Embryonic facial prominence (tissue), 1 donor: ENCODE measurements at regions not wholly inside any gene's neighbourhood (a gene's known extent, or its start where the extent isn't known, plus 50 kb on each side); places are given as distances from the start of the nearest gene placed in this dataset.
"Not testable (repeated sequence)": the region's sequence is repeated elsewhere in the genome, so short reads cannot be mapped to it uniquely, and the experiment has no call there.

Experiments
- DNase-seq: peaks from one replicate; pipeline ENCODE4 v3.0.0-alpha.2; 2016; ENCODE audit errors: extremely low spot score

DNA sequence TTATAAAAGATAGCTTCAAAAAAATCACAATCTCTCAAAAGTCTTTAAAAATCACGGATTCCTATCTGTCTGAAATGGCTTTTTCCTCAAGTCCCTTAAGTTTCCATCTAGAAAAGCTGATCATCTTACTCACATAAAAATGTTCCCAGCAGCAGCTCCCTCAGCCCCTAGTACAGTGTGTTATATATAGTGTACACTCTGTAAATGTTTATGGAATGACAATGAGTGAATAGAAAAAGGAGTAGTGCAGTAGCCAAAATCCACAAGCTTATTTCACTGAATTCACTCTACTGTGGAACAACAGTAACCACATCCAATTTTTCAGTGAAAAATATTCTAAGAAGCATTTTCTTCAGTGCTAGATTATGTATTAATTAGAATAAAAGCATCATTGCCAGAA is 609.4 kb downstream of the DTWD2 start:
- no peak for DNase-seq

DNA sequence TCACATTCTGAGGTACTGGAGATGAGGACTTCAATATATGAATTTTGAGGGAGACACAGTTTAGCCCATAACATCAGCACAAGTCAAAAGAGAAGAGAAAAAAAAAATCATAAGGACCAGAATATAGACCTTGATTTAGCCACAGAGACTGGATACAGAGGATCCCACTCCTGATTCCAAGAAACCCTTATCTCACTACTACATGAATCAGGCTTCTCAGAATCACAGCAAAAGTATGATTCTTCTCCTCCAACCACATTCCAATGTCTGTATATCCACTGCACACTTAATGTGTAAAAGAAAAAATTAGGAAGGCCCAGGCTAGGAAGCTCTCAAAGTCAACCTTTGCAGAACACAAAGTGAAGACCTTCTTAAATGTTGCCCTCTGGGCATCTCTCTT is 610.9 kb downstream of the DTWD2 start:
- no peak for DNase-seq

DNA sequence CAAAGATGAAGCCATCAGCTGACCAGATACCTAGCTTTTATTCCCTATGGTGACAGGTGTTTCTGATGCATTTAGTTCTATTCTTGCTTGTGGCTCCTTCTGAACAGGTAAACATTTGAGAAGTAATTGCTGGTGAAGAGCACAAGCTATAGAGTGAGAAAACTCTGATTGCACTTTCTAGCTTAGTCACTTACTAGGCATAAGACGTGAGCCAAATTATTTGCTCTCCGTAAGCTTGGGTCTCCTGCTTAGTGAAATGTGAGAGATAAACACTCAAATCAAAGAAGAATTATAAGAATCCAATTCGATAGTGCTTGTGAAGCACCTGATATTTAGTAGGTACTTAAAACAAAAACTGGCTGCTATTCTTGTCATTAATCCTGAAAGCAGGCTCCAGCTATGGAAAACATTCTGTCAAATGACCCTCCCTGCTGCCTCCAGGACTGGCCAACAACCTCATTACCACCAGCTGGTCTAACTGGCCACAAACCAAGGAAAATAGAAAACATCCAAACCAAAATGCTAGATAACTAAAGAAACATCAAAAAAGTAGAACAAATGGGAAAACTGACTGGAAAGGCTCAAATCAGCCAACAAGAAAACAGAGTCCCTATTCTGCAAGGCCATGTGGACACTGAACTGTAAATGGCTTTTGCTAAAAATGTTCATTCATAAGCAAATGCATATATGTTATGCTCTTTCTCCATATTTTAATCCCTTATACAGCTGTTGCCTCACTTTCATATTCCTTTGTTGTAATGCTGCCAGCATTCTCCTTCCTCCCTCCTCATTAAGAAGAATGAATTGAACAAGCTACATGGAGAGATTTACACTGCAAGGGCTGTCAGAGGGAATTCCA is 616.1 kb downstream of the DTWD2 start:
- no peak for DNase-seq

DNA sequence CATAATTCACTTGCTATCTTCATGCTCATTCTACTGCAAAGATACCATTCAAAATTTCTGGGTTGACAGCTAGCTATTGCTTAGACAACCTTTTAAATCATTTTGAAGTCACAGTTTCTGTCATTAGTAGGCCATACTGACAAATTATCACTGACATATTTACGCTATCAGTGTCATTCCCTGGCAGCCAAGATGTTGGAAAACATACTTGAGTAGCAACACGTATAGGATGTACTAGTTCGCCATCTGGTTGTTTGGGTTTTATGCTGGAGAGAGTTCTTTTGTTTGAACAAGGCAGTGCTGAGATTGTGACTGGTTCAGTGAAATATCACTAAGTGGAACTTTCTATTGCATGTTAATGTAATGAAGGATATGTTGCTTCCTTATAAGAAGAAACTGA is 621.9 kb downstream of the DTWD2 start:
- DNase-seq, result no peak

DNA sequence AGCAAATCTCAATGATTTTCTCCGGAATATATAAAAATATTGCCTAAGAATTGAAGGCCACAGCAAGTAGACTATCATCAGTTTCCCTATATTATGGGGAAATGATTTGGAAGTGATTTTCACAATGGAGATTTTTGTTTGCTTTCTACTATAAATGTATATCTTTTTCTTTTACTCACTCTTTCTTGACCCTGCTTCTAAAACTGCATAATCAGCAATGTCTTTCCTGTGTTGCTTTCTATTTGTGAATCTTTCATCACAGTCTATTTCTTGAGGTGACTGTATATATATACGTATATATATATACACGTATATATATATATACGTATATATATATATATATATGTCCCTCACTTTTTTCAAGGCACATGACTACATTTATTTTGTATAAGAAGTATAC is 622.6 kb downstream of the DTWD2 start:
- no peak for DNase-seq

DNA sequence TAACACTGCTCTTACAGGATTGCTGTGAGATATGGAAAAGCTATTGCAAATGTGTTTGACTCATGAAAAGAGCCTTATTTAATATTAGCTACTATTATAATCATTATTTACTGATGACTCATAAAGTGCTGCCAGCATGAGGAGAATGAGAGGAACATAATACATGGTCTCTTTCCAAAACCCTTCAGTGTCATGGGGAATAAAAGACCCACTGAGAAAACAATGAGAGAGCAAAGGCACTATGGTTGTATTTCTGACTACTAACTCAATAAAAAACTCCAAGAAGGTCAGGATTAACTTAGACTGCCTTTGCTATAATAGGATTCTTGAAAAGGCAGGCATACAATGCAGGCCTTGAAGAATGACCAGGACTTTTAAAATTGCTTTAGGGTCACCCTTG is 633.5 kb downstream of the DTWD2 start:
- no peak for DNase-seq

DNA sequence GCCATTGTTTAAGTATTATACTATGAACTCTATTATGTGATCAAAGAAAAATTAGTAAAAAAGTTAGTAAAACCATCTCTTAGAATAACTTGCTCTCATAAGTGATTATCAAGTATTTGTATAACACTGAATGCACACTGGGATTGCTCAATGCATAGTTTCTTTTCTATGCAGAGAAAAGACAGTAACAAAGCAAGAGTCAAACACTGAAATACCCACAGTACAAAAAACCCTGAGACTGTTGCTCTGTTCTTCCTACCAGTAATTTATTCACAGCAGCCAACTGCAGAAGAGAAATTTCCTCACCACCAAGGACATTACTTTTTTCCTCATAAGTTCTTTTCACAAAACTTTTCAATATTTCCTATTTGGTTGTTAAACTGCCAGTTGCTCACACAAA is 634.4 kb downstream of the DTWD2 start:
- DNase-seq, result no peak

DNA sequence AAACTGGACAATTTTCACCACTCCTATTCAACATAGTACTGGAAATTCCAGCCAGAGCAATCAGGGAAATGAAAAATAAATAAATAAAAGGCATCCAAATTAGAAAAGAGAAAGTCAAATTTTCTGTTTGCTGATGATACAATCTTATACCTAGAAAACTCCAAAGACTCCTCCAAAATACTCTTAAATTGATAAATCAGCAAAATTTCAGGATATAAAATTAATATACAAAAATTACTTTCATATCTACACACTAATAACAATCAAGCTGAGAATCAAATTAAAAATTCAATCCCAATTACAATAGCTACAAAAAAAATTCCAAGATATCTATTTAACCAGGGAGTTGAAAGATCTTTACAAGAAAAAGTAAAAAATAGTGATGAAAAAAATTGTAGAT is 651.9 kb downstream of the DTWD2 start:
- no peak for DNase-seq

DNA sequence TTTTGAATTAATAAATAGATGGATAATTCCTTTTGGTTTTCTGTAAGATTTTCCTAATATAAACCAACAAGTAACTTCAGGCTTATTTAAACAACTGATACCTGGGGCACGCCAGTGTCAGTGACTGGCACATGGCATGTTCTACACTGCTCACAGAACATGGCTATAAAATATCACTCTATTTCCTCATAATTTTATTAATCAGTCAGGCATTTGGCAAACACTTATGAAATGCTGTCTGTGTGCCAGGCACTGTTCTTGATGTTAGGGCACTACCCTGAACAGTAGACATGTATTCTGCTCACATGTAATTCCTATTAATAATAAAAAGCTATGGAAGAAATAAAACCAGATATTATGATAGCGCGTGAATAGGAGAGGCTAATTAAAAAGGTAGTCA is 661.0 kb downstream of the DTWD2 start:
- no peak for DNase-seq

DNA sequence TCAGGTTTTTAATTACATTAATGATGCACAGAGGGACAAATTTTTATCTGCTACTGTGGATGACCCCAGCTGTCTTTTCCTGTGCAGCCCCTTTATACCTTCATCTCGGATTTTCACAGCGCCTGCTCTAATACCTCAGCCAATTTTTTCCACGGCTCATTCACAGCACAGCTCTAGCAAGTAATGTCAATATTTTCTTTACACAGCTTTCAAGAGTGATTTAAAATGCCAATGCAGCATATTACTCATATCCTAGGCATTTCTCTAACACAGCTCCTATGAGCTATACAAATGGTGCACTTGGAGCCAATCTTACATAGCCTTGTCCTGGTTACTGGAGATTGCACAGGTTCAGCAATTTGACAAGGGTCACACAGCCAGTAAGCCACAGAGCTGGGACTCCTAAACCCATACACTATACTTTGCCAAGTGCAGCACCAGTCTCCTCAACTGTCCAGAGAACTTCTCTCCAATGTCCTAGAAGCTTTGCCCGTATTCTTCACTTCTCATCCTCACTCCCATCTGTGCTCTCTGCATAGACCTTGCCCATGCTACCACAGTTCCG is 661.8 kb downstream of the DTWD2 start:
- DNase-seq, result no peak

DNA sequence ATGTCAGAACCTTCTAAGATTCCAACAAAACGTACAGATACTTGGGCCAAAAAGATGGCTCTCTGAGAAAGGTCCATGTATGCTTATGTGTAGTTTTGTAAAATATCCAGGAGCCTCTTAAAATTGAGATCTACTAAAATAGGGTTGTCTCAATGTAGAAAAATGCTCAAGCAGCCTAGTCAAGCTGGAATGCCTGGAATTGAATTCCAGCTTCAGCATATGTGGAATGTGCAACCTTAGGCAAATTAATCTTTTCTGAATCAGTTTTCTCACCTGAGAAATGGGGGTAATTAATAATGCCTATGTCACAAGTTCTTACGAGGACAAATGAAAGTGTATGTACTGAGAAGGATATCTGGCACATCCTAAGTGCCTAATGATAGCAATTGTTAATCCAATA is 662.4 kb downstream of the DTWD2 start:
- DNase-seq, result no peak

DNA sequence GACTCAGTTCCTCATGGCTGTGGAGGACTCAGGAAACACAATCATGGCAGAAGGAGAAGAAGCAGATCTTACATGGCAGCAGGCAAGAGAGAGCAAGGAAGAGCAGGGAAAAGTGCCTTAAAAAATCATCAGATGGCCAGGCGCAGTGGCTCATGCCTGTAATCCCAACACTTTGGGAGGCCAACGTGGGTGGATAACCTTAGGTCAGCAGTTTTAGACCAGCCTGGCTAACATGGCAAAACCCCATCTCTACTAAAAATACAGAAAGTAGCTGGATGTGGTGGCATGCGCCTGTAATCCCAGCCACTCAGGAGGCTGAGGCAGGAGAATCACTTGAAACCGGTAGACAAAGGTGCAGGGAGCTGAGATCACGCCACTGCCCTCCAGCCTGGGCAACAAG is 664.6 kb downstream of the DTWD2 start:
- not testable (repeated sequence) for DNase-seq

DNA sequence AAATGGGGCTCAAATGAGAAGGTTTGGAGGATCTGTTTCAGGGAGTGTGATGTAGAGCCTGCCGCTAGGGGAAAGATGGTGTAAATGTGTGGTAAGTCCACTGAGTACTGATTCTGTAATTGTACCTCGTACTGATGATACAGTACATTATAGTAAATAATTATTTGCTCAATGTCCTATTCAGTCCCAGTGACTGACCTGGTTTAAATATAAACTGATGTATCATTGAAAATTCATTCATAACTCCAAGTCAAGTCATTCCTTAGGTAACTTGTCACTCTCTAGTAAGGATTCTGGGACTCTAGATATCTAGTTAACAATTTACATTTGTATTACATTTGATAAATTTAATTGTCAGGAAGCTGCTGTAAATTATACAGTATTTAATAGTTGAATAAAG is 667.3 kb downstream of the DTWD2 start:
- DNase-seq, result no peak

DNA sequence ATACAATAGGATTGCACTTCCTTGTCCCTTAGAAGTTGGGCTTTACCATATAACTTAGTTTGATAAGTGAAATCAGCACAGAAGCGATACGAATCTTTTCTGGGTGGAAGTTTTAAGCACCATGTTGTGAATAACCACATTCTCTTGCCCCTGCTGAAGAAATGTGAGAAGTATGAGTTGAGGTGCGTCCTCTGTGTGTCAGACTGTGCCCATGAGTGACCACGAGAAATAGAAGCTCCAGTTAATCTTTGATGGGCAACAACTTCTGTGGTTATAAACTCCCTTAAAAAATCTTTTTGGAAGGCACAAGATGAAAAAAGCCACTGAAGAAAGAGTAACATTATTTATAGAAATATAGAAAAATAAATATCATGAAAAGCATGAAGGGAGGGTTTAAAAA is 668.2 kb downstream of the DTWD2 start:
- no peak for DNase-seq

DNA sequence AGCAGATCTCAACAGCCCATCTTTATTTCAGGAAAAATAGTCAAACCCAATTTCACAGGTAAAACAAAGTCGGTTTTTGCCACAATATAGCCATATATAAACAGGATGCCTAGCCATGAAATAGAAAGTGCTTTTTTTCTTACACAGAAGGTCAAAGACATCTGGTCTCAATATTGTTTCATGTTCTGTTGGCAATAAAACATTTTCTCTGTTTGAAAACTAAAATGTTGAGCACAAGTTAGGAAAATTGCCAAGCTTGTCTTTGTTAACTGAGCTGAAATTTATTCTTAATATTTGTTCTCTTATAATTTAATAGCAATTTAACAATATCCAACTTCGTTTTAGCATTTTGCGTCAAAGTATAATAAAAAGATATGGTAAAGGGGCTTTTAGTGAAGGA is 673.4 kb downstream of the DTWD2 start:
- no peak for DNase-seq

DNA sequence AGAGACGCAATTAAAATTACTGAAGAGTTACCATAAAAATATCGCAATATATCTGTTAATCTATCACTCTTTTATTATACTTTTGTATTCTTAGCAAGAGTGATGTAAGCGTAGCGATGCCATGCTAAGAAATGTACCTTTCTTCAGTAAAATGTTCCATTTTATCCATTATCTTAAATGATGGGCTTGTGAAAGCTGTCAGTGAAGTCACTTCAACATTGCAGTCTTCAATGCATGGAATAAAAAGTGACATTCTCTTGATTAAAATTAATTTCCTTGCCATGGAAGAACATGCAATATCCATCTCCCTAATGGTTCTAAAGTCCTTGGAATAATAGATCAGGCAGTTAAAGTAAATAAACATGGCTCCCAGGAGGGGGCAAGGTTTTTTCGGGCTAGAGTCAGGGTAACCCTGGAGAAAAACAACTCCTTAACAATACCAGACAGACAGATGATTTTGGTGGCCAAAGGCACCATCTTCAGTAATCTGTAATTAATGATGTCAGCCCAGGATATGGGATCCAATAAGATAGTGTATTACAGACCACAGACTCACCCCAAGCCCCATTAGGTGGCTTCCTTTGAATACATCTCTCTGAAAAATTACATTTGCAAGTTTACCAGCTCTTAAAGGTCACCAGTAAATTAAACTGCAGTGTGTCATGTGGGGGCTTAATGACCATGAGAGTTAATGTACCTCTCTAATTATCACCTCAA is 677.1 kb downstream of the DTWD2 start:
- no peak for DNase-seq

DNA sequence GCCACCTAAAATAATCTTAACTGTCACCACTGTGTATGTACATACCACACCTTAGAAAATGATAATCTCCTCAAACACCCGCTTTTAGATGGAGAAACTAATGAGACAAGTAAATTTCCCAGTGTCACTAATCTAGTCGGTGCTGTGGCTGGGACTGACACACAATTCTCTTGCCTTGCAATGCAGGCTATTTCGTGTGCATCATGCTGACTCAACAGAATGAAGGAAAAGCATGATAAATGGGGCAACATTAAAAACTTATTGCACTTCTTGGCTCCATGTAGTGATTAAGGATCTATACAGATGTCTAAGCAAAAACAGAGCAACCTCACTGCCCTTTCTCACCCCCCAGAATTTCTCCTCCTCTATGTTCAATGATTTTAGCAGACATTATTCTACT is 677.9 kb downstream of the DTWD2 start:
- no peak for DNase-seq

DNA sequence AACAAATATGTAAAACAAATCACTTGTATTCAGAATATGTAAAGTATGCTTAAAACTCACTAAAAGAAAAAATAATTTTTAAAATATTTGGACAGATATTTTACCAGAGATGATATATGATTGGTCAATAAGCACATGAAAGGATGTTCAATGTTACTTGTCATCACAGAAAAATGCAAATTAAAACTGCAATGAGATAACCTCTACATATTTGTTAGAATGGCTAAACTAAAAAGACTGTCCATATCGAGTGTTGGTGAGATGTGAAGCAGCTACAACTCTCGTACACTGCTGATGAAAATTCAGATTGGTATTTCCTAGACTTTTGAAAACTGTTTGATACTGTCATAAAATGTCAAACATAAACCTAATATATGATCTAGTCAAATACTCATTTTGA is 685.1 kb downstream of the DTWD2 start:
- DNase-seq, result no peak

DNA sequence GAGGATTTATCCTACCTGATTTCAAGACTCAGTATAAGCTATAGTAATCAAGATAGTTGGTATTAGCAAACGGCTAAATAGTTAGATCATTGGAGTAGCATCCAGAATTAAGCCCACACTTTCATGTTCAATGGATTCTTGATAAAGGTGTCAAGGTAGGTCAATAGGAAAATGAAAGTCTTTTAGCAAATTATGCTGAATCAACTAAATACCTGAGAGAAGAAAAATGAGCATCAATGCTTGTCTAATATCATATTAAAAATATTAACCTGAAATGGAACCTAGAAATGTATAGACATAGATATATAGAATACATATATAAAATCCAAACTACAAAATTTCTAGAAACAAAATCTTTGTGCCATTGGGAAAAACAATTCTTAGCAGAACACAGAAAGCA is 685.6 kb downstream of the DTWD2 start:
- DNase-seq, result no peak

DNA sequence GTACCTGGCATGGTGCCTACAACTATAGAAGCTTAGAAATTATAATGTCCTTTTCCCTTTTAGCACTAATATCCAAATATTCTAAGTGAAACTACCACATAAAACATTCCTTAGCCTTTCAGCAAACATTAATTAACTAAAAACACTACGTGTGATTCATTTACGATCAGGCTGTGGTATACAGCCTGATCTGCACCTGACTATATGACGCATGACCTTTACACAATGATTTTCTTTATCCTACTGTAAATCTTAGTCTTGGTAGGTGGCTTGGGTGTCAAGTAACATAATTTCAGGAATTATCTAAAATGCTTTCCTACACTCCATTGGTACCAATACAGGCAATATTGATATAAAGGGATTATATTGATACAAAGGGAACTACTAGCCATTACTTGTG is 686.7 kb downstream of the DTWD2 start:
- no peak for DNase-seq

DNA sequence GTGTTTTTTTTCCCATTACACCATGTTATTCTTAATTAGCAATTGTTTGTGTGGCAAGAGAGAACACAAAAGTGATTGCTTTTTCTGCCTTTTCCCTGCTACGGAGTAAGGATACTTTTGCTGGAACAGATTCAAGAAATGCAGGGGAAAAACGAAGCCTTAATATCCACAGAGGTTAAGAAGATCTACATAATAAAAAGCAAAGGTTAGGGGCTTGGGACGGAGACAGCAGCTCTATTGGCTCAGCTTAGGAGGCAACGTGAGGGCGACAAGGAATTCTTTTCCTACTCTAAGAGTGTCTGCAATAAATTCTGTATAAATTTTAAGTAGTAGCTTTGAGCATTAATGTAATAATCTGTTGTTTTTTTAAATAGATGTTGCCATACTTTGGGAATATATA is 693.3 kb downstream of the DTWD2 start:
- no peak for DNase-seq

DNA sequence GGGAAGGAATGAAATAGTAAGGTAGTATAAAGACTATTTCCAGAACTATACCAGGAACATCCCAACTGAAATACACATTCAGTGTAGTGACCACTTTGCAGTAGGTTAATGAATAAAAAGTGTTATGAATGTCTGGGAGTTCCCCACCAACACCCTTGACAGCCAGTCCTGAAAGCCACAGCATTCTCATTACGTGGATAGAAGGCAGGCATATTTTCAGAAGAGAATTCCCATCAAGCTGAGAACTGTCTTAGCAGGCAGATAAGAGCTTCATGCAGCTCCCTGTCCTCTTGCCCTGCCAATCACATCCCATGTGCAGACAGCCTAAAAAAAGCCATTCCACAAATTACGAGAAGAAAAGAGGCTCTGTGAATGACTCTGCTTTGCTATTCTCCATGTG is 695.0 kb downstream of the DTWD2 start:
- no peak for DNase-seq

DNA sequence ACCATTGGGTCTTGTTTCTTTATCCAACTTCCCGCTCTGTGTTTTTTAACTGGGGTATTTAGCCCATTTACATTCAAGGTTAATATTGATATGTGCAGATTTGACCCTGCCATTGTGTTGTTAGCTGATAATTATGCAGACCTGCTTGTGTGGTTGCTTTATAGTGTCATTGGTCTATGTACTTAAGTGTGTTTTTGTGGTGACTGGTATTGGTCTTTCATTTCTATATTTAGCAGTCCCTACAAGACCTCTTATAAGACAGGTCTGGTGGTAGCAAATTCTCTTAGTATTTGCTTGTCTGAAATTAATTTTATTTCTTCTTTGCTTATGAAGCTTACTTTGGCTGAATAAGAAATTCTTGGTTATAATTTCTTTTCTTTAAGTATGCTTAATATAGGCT is 698.1 kb downstream of the DTWD2 start:
- no peak for DNase-seq
